ENCODE measurements at regions not wholly inside any gene's neighbourhood (a gene's known extent, or its start where the extent isn't known, plus 50 kb on each side); places are given as distances from the start of the nearest gene placed in this dataset.
A peak's percentile ranks its signal among the peaks of the same experiment; 100 is the strongest.

DNA sequence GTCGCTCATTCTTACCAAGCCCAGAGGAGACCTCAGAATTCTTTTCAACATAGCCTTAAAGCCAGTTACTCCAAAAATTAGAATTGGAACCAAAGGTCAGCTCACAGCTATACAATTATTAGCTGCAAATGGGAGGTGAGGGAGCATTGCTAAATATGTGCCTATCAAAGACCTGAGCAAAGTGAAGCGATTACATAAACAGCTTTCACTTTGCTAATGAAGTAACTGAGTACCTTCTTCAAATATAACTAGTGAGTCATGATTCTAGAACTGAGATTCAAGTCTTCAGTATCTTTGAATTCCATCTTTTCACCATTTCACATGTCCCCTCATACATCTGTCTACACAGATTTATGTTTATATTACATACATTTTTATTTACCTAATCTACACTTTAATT lies 122.6 kb downstream of the P2RY1 start:
- DNase-seq (ENCODE audit: low read depth, low spot score): no peak

DNA sequence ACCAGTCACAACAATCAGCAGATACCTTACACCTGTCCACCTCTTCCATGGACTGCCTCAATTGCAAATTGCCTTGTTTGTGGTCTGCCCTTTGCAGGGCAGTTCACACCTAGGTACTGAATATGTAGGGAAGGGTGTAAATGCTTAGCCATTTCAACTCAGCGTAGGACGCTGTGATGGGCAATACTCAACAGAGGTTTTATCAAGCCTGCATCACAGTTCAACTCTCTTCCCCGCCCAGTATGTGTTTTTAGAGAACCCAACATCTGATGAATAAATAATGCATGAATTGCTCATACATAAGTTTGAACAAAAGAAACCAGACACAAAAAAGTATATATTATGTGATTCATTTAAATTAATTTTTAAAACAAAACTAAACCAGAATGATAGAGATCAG lies 124.4 kb downstream of the P2RY1 start:
- no peak for DNase-seq (ENCODE audit: low read depth, low spot score)

DNA sequence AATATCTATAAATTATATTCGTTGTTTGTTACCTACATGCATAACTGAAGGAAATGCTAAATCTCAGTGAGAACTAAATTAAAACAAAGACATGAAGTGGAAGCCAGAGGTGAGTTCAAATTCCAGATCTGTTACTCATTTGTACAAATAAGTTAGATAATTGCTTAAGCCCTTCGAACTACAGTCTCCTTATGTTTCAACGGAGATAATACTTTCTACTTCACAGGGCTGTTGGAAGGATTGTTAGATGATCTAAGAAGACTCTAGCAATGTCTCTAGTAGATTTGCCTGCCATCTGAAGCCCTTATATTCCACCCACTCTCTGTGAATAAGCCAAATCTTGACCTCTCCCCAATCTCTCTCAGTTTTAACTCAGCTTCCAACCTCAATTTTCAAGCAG lies 125.8 kb downstream of the P2RY1 start:
- DNase-seq (ENCODE audit: low read depth, low spot score): no peak

DNA sequence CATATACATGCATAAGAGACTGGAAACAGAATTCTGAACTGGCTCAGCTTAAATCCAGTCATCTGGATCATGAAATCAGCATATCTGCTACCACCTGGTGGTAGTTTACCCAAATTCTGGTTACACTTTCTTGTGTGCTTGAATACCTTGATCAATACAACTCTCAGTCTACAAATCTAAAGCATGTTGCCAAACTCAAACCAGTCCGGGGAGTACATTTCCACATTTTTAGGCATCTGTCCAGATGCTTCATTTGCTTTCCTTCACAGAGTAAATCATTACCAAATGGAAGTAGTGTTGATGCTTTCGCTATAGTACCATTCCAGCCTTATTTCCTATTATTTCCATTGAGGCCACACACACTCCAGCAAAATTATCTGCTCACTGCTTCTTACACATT lies 126.4 kb downstream of the P2RY1 start:
- DNase-seq (ENCODE audit: low read depth, low spot score): no peak

DNA sequence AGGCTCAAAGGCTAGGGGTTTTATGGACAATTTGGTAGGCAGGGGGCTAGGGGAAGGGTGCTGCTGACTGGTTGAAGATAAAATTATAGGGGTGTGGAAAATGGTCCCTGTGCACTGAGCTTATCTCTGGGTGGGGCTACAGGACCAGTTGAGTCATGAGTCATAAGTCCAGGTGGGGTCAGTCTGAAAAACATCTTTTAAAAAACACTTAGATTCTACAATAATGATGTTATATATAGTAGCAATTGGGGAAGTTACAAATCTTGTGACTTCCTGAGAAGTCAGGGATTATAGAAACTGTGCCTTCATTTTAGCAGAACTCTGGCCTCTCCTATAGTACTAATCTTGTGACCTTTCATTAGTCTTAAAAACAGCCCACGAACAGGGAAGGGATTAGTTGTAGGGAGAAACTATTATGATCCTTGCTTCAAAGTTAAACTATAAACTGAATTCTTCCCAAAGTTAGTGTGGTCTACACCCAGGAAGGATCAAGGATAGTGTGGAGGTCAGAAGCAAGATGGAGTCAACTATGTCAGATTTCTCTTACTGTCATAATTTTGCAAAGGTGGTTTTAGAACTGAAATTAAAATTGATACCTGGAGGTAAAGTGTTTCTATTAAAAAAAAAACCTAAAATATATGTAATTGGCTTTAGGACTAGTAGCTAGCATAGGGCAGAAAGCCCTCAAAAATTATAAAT lies 130.1 kb downstream of the P2RY1 start:
- no peak for DNase-seq (ENCODE audit: low read depth, low spot score)

DNA sequence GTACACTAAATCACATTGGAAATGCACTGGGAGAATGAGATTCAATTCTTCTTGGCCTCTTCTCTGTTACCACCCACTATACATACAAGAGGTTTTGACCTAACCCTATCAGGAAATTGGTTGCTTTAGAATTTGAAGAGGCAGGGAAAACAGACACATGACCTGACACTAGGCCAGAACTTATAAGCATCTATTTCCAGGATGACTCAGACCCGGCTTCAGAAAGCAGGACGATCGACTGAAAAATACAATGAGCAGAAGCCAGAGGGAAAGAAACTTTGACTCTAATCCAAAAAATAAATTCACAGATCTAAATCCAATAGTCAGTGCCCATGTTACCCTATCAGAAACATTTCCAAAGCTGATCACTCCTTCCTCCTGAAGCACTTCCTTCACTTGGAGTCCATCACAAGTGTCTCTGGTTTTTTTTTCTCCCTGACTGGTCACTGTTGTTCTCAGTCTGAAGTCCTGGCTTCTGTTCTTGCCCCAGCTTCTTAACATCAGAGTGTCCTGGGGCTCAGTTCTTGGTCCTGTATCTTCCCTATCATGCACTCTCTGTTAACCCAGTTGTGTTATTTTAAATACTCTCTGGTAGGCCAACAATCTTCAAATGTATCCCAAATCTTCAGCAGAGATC lies 133.6 kb downstream of the P2RY1 start:
- peak; percentile 30 for DNase-seq (ENCODE audit: low read depth, low spot score)

DNA sequence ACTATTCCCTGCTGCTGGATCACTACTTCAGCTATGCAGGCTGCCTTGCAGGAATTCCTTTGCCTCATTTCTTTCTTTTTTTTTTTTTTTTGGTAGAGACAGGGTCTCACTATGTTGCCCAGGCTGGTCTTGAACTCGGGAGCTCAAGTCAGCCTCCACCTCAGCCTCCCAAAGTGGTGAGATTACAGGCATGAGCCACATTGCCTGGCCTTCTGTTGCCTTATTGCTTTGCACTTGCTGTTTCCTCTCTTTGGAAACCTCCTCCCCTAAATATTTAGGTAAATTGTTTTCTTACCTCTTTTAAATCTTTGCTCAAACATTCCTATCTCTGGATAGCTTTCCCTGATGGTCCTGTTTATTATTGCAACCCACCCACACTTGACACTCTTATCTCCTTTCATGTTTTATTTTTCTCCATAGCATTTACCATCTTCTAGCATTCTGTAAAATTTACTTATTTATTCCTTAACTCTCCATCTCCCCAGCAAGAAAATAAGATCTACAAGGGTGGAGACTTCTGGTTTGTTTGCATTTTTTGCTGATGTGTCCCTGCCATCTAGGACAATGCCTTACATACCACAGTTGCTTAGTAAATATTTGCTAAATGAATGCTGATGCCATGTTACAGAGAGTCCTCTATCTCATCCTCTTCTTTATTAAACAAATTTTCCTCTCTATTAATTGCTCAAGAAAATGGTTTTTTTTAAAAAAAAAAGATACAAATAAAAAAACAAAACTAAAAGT lies 134.8 kb downstream of the P2RY1 start:
- no peak for DNase-seq (ENCODE audit: low read depth, low spot score)

DNA sequence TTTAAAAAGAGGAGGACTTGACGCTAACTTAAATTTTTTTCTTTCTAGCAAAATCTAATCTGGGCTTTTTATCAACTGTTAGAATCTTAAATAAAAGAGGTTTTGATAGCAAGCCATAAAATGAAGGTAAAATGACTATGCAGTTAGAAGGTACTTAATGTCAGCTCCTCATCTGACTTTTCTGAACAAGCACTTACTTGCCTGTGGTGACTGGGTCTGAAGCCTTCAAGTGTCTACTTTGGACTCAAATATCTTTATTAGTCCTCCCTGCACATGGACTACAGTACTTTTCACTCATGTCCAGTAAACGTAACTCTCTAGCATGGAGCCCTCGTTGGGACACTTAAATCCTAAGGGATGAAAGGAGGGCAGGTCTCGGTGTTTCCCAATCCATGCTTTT lies 135.9 kb downstream of the P2RY1 start:
- no peak for DNase-seq (ENCODE audit: low read depth, low spot score)

DNA sequence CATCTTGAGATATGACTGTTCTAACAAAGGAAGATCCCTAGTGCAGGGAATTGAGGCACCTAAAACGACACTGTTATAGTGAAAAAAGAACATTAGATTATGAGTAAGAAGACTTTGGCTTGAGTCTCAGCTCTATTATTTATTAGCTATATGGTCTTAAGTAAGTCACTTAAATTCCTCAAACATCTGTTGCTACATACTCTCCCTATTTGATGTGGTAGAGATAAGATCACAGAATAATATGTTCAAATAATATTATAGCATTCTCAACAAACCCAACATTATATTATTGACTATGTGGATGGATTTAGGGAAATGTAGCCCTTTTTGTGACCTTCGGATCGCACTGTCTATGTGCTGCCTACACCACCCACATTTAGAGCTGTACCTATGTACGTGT lies 136.9 kb downstream of the P2RY1 start:
- no peak for DNase-seq (ENCODE audit: low read depth, low spot score)

DNA sequence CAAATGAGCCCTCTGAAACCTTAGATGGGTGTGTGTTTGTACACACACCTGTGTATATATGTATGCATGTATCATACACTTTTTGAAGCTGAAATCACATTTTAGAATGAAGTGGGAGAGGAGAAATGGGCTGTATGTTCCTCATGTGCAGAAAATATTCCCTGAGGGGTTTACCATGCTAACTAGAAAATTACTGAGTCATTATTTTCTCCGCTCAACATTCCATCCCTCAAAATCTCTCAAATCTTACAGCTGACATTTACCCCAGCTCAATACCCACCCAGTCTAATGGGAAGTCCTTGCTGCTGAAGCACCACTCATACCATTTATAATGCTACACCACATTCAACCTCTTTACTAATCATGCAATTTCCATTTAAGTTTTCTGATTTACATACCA lies 138.6 kb downstream of the P2RY1 start:
- DNase-seq (ENCODE audit: low read depth, low spot score): no peak

DNA sequence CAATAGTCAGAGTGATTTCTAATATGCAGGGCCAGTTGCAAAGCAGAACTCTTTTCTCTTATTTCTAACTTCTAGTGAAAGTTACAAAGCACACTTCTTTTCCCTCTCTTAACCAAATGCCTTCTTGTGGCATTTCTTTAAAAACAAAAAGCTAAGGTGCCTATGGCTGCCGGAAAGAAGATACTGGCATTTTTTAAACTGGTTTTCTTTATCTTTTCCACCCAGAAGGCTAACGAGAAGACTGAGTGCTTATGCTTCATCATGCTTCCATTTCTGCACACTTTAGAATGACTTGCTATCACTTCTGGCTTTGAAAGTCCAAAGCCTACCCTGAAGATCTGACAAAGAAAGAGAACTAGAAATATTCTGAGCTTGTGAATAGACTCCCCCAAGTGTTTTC lies 141.3 kb downstream of the P2RY1 start:
- no peak for DNase-seq (ENCODE audit: low read depth, low spot score)

DNA sequence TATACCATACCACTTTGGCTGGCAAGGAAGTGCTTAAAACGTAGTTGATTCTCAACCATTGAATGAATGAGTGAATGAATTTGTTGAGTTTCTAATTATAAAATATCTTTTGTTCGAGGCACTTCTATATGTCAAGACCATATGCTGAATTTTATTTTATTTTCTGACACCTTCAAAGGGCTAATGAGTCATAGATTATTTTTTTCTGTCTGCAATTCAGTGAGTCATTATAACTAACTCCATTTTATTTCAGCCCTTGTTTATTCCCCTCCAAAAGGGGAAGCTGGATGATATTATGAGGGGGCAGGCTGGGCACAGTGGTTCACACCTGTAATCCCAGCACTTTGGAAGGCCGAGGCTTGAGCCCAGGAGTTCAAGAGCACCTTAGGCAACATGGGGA lies 142.4 kb downstream of the P2RY1 start:
- DNase-seq (ENCODE audit: low read depth, low spot score): no peak

DNA sequence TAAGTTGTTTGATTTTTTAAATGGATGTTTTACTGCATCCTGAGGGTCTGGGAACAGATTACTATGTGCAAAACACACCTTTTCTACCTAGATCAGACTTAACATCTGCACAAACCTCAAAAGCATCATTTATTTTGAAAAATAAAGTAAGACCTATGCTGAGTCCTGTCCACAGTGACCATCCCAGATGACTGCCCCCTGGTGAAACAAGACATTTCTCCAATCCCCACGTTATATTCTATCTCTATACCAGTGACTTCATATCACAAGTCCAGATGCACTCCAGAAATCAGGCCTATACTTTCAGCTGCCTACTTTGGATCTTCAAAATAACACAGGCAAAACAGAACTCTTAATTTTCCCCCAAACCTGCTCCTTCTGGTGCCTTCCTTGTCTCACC lies 143.2 kb downstream of the P2RY1 start:
- DNase-seq (ENCODE audit: low read depth, low spot score): no peak

DNA sequence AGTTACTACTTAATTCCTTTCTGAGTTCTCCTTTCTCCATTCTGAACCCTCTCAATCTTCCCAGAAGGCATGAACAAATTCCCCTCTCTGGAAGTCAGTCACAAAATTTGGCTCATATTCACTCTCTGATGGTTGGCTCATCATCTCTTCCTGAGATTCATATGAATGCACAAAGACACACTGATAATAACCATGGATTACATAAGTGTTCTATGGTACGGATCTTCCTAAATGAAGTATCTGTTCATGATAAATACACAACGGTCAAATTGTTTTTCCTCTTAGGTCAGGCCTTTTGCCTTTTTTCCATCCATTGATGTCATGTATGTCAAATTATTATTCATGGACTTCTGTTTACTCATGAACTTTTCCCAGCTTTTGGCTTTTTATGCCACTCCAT lies 162.6 kb downstream of the P2RY1 start:
- no peak for DNase-seq (ENCODE audit: low read depth, low spot score)

DNA sequence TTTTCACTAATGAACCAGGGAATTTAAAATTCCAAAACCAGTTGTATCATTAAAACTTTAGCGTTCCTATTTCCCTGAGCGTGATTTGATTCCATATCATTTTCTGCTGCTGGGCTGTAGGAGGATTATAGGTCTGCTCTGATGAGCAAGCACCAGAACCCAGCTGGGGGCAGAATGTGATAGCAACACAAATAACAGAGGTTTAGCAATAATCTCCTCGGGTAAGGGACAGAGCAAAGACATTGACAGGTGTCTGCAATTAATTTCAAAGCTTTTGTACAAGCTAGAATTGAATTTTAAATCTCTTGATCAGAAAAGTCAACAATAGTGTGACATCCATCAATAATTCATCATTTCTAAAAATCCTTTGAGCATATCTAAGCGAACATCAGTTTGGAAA lies 163.4 kb upstream of the RAP2B start:
- DNase-seq (ENCODE audit: low read depth, low spot score): no peak

DNA sequence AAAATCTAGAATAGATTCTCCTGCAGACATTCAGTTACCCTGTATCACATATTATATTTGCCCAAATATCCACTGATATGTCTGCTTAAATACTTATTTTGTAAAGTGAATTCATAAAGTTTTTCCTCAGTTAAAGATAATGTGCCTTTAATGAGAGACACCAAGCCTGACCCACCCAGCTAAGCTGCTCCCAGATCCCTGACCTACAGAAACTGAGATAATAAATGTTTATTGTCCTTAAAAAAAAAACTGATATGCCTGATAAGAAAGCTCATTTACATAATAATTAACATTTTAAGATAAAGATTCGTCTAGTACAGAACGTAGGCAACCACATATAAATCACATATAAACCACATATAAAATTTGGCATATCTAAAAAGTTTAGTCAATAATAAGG lies 161.7 kb upstream of the RAP2B start:
- no peak for DNase-seq (ENCODE audit: low read depth, low spot score)

DNA sequence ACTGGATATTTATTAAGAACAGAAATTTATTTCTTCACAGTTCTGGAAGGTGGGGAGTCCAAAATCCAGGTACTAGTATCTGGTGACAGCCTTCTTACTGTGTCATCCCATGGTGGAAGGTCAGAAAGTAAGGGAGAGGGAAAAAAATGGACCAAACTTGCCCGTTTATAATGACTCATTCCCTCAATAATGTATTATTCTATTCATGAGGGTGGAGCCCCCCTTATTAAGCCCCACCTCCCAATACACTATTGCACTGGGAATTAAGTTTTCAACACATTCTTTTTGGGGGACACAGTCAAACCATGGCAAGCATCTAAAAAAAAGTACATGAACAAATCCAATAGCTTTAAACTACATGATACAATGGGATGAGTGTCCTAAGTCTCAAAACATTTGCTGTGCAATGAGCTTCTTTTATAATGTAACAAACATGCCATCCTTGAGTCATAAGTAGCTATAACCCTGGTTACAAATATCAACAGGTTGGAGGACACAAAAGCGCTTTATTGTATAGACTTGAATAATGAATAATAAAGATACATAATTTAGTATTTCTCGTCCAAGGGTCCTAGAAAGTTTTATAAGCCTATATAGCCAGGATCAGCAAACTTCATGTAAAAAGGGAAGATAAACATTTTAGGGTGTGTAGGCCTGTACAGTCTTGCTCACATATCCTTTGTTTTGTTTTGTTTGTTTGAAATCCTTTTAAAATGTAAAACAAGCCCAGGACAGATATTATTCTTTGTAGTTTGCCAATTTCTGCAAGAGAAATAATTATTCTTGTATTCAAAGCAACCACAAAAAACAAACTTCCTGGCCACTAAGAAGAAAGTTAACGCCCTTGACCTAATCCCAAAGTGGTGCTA lies 160.6 kb upstream of the RAP2B start:
- DNase-seq (ENCODE audit: low read depth, low spot score): no peak

DNA sequence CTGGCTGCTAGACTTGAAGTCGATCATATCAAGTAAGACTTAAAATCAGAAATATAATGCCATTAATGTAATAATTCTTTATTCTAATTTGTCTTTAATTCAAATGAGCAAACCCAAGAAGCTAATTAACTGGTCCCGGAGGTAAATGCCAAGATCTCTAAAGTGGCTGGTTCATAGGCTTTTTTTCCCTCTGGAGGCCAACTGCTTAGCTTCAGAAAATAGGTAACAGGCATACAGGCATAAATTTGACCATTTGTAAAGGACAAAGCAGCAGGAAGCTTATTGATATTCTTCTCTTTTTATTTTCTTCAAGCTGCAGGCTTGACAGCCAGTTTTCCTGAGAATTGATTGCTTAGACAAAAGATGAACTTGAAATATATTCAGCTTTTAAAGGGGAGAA lies 158.6 kb upstream of the RAP2B start:
- no peak for DNase-seq (ENCODE audit: low read depth, low spot score)

DNA sequence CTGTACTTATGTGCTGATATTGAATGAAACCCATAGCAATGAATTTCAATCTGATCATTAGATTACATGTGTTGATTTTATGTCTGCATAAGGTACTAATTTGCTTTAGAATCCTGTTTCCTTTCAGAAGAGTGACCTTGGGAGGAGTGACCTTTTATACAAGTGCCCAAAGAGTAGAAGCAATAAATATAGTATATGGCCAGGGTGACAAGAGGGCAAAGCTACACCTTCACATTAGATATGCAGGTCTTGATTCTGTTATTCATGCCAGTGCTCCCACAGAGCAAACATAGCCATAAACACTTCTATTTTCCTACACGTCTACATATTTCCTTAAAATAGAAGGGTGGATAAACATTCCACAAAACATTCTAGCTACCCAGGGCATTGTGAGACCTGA lies 158.2 kb upstream of the RAP2B start:
- no peak for DNase-seq (ENCODE audit: low read depth, low spot score)

DNA sequence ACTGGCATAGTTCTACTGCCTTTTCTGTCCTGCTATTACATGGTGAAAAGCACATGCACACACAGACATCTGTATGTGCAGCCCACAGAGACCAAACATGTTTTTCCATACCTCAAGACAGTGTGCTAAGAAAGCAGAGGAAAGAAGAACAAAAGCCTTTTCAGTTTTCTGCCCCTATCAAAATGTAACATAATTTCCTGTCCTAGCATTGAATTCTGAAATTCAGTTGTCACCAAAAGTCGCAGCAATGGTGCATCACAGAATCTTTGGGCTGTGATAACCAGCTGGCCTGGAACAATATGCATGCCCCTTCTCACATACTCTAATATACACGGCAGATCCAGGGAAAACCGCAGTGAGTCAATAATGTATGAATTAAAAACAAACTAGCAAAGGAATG lies 153.8 kb upstream of the RAP2B start:
- DNase-seq (ENCODE audit: low read depth, low spot score): no peak

DNA sequence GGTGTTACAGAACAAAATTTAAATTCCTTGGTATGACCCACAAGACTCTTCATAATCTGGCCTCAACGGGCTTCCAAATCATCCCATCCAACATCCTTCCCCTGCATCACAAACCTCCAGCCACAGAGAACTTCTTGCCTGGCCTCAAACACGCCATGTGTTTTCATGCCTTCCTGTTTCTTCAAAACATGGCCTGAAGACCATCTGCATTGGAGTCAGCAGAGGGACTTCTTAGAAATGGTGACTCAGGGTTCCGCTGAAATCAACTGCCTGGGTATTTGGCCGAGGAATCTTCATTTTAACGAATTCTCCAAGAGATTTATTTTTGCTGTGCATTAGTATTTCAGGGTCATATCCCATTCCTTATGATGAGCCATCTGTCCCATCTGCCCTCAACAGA lies 138.1 kb upstream of the RAP2B start:
- DNase-seq (ENCODE audit: low read depth, low spot score): no peak

DNA sequence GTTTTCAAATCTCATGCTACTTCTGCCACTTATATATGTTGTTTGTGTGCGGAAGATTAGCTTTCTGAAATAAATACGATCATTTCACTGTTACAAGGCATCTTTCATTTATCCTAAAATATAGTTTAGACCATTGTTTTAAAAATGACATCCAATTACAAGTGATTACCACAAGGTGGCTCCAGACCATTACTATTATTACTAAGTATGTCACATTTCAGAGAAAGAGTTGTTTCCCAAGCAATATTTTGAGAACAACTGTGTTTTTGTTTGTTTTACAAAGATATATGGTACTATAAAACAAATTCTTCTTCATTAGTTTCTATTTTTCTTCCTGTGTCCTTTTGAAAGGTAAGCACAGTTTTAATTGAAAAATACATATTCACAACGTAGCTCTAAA lies 136.0 kb upstream of the RAP2B start:
- DNase-seq (ENCODE audit: low read depth, low spot score): no peak
